IPS-18c (cell line): ENCODE measurements at regions not wholly inside any gene's neighbourhood (a gene's known extent, or its start where the extent isn't known, plus 50 kb on each side); places are given as distances from the start of the nearest gene placed in this dataset.

Experiments used
- H3K4me3 ChIP-seq: 2 replicates; pipeline ENCODE4 v1.7.0; 2013; ENCODE audit warnings: low read depth, mild to moderate bottlenecking, low read length, moderate library complexity; ENCODE audit not compliant: insufficient read depth
- H3K9me3 ChIP-seq: one replicate; pipeline ENCODE4 v1.6.1; 2013; ENCODE audit warnings: mild to moderate bottlenecking, low read length, moderate library complexity; ENCODE audit not compliant: control insufficient read depth, insufficient read depth

- Histone ChIP-seq H3K4me3 (no peak overlapping the region; the same call in 1 of the 2 replicates), H3K9me3 (no peaks in the 10 kb centered on the region)
These were observed 96.4 kb upstream of the SESN3 start for GRCh38 chr11:95327273-95327948.

GRCh38 chr11:95325777-95326258 is 94.8 kb upstream of the SESN3 start:
- Histone ChIP-seq H3K9me3 (no peaks in the 10 kb centered on the region), H3K4me3 (no peak overlapping the region)

GRCh38 chr11:95324826-95325225 is 93.8 kb upstream of the SESN3 start:
- no peaks in the 10 kb centered on the region for H3K9me3 ChIP-seq
- H3K4me3 ChIP-seq, result no peak overlapping the region

- no peaks in the 10 kb centered on the region for H3K9me3 ChIP-seq
These were observed 91.5 kb upstream of the SESN3 start for GRCh38 chr11:95322539-95322938.

GRCh38 chr11:95318498-95318897 is 87.5 kb upstream of the SESN3 start:
- Histone ChIP-seq H3K4me3 (no peak overlapping the region), H3K9me3 (no peaks in the 10 kb centered on the region)

More at GRCh38 chr11:95322539-95322938, 91.5 kb upstream of the SESN3 start:
- H3K4me3 ChIP-seq, result no peak overlapping the region

GRCh38 chr11:95308512-95309035 is 77.6 kb upstream of the SESN3 start:
- H3K4me3 ChIP-seq, result no peak overlapping the region
- no peaks in the 10 kb centered on the region for H3K9me3 ChIP-seq

- Histone ChIP-seq H3K4me3 (no peak overlapping the region), H3K9me3 (no peaks in the 10 kb centered on the region)
These were observed 76.3 kb upstream of the SESN3 start for GRCh38 chr11:95307286-95307685.

GRCh38 chr11:95306801-95307200 is 75.8 kb upstream of the SESN3 start:
- no peak overlapping the region for H3K4me3 ChIP-seq
- H3K9me3 ChIP-seq, result no peaks in the 10 kb centered on the region

- Histone ChIP-seq H3K4me3 (no peak overlapping the region), H3K9me3 (no peaks in the 10 kb centered on the region)
These were observed 75.1 kb upstream of the SESN3 start for GRCh38 chr11:95306123-95306522.

- Histone ChIP-seq H3K9me3 (no peaks in the 10 kb centered on the region), H3K4me3 (no peak overlapping the region)
These were observed 74.7 kb upstream of the SESN3 start for GRCh38 chr11:95305705-95306104.

- H3K4me3 ChIP-seq, result no peak overlapping the region
- no peaks in the 10 kb centered on the region for H3K9me3 ChIP-seq
These were observed 73.8 kb upstream of the SESN3 start for GRCh38 chr11:95304777-95305176.

GRCh38 chr11:95302211-95302610 is 71.2 kb upstream of the SESN3 start:
- H3K4me3 ChIP-seq, result no peak overlapping the region
- no peaks in the 10 kb centered on the region for H3K9me3 ChIP-seq

- no peak overlapping the region for H3K4me3 ChIP-seq
- no peaks in the 10 kb centered on the region for H3K9me3 ChIP-seq
These were observed 70.5 kb upstream of the SESN3 start for GRCh38 chr11:95301474-95301873.

- Histone ChIP-seq H3K9me3 (no peaks in the 10 kb centered on the region), H3K4me3 (no peak overlapping the region)
These were observed 68.2 kb upstream of the SESN3 start for GRCh38 chr11:95299078-95299679.

- Histone ChIP-seq H3K9me3 (no peaks in the 10 kb centered on the region), H3K4me3 (no peak overlapping the region)
These were observed 66.9 kb upstream of the SESN3 start for GRCh38 chr11:95297680-95298452.

GRCh38 chr11:95296621-95297025 is 65.6 kb upstream of the SESN3 start:
- Histone ChIP-seq H3K9me3 (no peaks in the 10 kb centered on the region), H3K4me3 (no peak overlapping the region)

- Histone ChIP-seq H3K9me3 (no peaks in the 10 kb centered on the region), H3K4me3 (no peak overlapping the region)
These were observed 65.2 kb upstream of the SESN3 start for GRCh38 chr11:95296165-95296564.
